ENCODE measurements at regions not wholly inside any gene's neighbourhood (a gene's known extent, or its start where the extent isn't known, plus 50 kb on each side); places are given as distances from the start of the nearest gene placed in this dataset.

- TF ChIP-seq POLR2A (IDR thresholded peaks at IDR 0.05) (no peak), CTCF (IDR thresholded peaks at IDR 0.05) (no peak)
These were observed 80.9 kb upstream of the TOPAZ1 start for GRCh38 chr3:44160818-44161217.
